RKO (cell line): ENCODE measurements at regions not wholly inside any gene's neighbourhood (a gene's known extent, or its start where the extent isn't known, plus 50 kb on each side); places are given as distances from the start of the nearest gene placed in this dataset.
A peak's percentile ranks its signal among the peaks of the same experiment; 100 is the strongest.
"Not testable (repeated sequence)": the region's sequence is repeated elsewhere in the genome, so short reads cannot be mapped to it uniquely, and the experiment has no call there.

Source experiments
- DNase-seq: peaks from one replicate; pipeline ENCODE4 v3.0.0-alpha.2; 2016; ENCODE audit warnings: low spot score

DNA sequence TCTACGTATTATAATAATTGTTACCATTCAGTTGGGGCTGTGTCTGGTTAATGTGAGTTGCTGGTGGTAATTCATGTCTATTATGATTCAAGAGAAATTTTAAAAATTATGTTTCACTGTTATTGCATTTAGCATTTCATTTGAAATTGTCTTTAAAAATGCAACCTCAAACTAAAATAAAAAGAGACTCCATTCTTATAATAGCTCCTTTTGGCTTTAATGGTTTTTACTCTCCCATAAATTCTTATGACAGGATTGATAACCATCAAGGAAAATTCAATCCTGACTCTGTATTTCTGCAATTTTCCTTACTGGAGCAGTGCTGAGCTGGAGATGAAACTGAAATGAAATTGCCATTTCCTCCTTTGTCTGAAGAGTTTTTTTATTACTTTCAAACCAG lies 262.7 kb downstream of the REEP3 start:
- DNase-seq: no peak

DNA sequence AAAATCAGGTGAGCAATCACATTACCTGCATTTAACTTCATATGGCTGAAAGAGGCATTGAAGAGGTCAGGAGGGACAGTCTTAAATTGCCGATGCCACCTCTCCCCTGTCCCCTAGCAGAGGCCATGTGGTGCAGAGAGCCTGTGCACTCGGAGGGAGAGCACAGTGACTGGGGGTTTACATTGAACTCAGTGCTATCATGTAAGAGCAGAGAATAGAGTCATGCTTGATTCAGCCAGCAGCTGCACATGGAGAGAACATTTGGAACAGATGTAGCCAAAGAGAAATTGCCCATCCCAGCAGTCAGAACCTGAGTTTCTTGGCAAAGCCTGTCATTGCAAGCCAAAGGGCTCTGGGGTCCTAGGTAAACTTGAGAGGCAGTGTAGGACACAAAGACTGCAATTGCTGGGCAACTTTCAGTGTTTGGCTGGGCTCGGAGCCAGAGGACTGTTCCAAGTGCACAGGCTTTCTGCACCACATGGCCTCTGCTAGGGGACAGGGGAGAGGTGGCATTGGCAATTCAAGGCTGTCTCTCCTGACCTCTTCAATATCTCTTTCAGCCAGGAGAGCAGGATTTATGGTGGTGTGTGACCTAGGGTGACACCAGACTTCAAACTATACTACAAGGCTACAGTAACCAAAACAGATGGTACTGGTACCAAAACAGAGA lies 267.1 kb downstream of the REEP3 start:
- no peak for DNase-seq

DNA sequence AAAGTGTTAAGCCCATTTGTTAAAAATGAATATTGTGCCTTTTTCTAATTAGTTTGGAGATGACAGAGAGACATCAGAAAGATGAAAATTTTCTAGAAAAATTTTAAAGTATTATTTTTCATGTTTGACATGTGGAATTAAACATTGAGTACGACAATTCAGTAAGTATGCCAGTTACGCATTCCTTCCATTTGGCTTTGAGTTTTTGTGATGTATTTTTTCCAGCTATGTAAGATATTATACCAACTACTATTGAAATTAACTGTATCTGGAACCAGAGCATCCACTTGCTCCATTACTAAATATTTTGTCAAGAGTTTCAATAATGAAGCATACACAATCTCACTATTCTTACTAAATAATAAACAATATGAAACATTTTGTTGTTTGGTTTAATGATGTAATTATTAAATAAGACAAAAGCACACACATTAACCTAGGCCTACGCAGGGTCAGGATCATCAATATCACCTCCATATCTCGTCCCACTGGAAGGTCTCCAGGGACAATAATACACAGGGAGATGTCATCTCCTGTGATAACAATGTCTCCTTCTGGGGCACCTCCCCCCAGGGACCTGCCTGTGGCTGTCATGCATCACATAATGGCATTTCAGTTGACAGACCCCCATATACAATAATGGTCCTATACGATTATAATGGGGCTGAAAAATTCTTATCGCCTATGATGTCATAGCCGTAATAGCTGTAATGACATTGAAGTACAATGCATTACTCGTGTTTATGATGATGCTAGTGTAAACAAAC lies 274.1 kb downstream of the REEP3 start:
- DNase-seq: no peak

DNA sequence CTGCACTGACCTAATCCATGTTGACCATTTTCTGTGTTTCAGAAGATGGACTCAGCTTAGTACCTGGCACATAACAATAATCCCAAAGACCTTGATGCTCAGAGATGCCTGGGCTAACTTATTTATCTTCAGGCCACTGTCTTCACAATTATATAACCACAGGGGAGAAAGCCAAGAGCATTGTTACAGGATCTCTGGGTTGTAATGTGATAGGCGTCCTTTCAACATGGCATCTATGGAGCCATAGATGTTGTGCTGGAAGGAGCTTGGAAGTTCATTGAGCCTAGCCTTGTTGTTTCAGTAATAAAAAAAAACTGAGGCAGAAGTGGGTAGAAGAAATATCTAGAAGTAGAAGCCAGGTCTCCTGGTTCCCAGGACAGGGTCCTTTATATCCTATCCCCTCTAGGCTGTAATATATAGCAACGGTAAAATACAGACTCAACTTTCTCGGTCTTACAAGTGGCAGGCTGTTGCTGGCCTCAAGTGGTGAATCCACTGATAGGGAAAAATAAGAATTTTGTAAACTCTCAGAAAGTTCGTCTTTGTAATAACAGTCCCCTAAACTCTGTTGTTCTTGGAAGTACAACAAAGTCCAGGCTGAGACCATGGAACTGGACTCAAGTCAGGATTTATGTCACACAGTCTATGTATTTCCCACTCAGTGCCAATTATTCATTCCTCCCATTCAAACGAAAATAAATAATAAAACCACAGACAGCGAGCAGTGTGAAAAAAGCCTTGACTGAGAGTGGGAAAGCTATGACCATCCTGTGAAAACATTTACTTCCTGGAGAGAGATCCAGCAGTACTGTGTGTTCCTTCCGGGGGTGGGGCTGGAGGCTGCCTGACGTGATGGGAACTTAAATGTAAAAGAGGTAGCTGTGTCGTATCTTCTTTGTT lies 277.6 kb downstream of the REEP3 start:
- no peak for DNase-seq

DNA sequence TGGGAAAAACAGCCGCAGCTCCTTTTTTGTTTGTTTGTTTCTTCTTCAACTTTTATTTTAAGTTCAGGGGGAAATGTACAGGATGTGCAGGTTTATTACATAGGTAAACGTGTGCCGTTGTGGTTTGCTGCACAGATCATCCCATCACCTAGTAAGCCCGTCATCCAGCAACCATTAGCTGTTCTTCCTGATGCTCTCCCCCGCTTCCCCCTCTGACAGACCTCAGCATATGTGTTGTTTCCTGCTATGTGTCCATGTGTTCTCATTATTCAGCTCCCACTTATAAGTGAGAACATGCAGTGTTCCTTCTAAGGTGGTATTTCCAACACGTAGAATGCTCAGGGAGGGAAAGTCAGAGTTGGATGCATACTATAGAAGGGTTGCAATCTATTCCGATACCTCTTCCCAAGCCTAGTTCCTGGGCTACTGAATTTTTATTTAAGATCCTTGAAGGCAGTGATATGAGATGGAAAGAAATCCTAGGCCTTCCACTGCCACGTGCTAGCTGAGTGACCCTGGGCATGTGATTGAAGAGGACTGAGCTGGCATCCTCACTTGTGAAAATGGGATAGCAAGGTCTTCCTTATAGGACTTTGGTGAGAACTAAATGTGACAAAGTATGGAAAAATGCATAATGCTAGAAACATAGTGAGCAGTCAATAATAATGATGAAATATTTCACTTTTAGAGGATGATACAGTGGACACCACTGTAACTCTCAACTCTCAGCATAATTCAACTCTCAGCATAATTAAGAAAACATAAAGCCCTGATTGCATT lies 278.5 kb downstream of the REEP3 start:
- no peak for DNase-seq

DNA sequence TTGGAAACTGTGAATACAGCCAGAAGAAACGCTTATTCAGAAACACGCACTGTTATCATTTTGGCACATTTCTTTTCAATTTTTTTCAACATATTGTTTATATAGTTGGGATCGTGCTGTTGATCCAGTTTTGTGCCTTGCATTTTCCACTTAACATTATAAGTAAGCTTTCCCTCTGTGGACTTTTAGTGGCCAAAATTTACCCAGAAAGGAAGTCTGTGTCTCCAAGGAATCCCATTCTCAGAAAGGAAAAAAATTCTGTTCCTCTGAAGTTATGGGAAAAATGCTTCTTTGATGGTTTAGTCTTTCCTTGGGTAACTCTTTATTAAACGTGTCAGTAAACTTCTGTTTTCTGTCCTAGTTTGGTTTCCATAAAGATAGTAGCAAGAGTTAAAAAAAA lies 280.0 kb downstream of the REEP3 start:
- no peak for DNase-seq

DNA sequence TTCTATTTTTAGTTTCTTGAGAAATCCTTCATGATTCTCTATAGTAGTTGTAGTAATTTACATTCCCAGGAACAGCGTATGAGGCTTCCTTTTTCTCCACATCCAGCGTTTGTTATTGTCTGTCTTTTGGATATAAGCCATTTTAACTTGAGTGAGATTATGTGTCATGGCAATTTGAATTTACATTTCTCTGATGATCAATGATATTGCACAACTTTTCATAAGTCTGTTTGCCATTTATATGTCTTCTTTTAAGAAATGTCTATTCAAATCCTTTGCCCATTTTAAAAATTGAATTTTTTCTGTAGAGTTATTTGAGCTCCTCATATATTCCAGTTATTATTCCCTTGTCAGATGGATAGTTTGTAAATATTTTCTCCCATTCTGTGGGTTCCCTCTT lies 285.1 kb downstream of the REEP3 start:
- DNase-seq: no peak

DNA sequence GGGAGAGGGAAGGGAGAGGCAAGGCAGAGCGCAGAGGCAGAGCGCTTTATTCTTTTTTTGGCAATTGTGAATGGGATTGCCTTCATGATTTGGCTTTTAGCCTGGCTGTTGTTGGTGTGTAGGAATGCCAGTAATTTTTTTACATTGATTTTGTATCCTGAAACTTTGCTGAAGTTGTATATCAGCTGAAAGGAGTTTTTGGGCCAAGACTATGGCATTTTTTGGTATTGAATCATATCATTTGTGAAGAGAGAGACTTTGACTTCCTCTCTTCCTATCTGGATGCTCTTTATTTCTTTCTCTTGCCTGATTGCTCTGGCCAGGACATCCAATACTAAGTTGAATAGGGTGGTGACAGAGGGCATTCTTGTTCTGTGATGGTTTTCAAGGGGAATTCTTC lies 291.3 kb downstream of the REEP3 start:
- no peak for DNase-seq

DNA sequence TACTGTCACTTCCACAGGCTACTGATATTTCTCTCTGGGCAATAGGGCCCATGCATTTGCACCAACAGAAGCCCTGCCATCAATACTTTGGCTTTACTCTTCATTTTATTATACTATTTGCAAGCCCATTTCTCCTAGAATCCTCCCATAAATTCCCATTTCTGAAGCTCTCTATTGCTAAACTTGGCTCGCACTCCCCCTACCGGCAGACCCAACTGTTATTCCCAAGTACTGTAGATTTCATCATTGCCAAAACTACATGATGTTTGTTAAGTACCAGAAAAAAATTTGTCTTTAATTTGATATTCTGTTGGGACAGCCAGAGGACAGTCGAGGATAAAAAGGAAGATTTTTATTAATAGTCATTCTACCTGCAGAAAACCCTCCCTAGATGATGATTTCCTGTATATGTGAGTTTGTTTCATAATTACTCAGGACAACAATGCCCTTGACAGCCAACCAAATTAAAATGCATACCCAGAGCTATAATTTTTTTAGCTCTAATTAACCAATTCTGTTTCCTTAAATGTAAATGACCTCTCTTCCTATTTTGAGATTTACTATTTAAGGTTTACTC lies 298.6 kb downstream of the REEP3 start:
- DNase-seq: peak; percentile 72

DNA sequence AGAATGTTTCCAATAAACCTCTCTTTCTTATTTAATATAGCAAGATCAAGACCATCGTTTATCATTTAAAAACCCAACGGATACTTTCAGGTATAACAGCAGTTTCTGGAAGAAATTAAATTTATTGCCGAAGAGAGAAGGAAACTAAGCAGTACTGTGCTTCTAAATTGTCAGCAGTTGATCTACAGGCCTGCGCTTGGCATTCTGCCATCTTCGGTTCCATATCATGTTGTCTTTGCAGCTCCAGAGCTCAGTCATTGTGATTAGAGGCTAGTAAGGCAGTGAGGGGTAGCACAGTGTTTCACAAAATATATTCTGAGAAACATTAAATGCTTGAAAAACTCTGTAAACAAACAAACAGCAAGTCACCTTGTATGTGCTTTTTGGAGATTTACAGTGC lies 301.3 kb downstream of the REEP3 start:
- DNase-seq: no peak

DNA sequence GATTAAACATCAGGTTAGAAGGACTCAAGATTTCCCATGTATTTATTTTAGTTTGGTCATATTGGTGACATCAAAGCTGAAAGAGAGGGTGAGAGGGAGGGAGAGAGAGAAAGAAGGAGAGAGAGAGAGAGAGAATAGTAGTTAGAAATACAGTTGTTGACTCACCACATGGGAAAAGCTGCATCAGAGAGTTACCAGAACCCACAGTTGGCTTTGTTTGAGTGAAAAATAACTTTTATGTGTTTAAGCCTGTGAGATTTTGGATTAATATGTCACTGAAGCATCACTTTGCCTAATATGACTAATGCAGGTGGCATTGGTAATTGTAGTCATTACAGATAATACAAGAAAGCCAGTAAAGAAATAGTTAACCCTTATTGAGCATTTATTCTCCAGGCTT lies 303.9 kb downstream of the REEP3 start:
- DNase-seq: no peak

DNA sequence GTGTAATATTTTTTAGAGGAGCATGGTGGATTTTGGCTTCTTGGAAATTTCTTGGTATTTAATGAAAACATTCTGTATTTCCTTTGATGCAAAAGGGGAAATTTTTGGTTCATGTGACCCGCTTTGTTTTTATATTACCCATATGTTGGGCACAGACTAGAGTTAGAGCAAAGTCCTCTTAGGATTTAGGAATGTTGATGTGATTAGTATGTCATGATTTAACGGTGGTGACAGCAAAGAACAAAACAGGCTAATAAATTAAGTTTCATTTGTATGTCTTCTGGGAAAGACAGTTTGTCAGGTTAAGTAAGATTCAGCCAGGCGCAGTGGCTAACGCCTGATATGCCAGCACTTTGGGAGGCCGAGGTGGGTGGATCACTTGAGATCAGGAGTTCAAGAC lies 304.6 kb downstream of the REEP3 start:
- no peak for DNase-seq

DNA sequence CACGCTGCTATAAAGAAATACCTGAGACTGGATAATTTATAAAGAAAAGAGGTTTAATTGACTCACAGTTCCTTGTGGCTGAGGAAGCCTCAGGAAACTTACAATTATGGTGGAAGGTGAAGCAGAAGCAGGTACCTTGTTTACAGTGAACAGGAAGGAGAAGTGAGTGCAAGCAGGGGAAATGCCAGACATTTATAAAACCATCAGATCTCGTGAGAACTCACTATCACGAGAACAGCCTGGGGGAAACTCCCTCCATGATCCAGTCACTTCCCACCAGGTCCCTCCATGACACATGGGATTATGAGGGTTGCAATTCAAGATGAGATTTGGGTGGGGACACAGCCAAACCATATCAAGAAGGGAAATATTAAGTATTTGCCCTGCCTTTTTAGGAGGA lies 305.8 kb downstream of the REEP3 start:
- DNase-seq: not testable (repeated sequence)

DNA sequence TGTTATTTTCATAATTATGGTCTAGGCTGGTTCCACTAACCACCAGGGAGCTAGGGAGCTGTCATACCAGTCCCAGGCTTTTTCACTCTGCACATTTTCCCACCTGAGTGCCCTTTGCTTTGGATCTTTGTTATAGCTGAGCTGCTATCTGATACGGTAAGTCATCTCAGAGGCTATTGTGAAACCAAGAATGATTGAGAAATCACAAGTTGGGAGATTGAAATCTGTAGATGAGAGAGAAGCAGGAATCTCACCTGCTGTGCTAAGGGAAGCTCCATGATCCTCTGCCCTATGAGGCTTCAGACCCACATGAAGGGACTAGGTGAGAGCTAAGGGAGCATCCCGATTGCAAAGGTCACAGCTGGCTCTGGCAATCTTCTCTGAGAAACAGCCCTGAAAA lies 307.8 kb downstream of the REEP3 start:
- DNase-seq: no peak

DNA sequence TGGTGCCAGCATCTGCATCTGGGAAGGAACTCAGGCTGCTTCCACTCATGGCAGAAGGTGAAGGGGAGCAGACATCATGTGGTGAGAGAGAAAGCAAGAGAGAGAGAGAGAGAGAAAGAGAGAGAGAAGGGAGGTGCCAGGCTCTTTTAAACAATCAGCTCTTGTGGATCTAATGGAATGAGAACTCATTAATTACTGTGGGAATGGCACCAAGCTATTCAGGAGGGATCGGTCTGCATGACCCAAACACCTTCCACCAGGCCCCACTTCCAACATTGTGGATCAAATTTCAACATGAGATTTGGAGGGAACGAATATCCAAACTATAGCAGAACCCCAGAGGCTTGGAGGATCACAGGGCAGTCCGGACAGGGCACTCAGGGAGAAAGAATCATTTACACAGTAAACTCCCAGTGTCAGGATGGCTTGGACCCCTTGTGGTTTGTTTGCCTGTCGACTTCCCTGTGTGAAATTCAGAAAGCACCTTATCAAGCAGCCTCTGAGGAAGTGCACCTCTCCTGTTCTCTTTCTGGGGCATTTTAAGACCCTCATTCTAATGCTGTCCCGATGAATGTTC lies 308.5 kb downstream of the REEP3 start:
- DNase-seq: no peak

DNA sequence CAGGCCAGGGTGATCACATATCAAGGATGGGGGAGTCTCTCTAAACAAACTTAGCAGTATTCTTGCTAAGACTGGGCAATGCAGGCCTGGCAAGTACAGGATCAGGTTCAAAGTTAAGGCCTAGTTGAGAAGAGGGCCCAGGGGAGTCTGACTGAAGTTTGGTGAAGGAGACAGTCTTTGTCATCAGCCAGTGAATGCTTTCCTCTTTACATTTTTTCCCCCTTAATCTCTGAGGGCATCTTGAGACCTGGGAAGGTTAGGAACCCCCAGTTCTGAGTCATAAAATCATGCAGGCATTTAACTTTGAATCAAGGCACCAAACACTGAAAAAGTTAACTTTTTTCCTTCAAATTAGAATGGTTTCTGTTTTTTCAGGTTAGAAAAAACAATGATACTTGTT lies 311.5 kb downstream of the REEP3 start:
- DNase-seq: no peak

DNA sequence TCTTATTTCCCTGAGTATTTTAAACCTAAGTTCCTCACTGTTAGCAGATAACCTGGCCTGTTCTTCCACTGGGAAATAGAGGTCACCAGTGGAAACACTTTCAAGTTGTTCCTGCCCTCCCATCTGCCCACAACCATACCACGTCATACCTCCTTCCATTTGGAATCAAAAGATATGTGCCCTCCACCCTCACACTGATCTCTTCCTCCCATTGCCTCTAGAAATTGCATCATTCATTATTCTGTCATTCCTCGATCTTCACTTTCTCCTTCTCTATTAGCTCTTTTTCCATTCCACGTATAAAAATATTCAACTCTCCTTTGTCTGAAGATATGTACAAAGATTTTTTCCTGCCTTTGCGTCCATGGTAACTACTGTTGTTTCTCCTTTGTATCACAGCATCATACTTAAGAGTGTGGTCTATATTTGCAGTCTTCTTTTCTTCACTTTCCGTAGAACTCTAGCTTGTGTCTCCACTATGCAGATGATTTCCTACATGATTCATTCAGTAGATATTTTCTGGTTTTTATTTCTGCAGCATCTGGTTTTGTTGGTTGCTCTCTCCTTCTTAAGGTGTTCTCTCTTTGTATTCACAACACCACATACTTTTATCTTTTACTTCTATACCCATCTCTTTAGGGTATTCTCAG lies 312.3 kb downstream of the REEP3 start:
- DNase-seq: no peak

DNA sequence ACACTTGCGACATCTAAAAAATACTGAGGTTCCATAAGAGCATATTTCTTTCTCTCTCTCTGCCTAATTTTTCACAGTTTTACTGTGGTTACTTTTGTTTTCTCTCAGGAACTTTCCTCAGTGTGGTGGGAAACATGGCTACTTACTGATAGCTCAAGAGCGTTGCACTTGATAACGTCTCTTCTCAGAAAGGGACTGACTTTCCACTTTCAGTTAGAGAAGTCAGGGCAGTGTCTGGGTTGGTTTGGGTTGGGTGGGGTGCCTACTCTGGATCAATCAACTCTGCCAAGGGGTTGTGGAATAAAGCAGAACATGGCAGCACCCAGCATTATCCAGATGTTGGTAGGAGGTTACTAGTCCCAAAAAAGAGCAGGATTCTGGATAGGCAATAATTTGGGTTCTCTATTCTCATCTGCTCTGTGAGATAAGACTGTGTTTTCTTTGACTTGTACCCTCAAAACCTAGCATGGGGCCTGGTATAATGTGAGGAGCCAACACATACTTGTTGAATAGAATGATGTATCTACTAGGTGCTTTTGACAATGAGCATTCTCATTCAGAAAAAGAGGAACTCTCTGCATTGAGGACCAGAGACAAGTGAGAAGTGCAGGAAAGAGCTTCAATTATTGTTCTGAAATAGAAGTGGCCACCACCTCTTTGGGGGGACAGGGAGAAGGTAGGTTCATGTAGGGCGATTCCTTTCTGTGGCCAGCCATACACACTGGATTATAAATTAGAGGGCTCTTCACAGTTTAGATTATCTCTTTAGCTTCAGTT lies 315.7 kb downstream of the REEP3 start:
- DNase-seq: no peak

DNA sequence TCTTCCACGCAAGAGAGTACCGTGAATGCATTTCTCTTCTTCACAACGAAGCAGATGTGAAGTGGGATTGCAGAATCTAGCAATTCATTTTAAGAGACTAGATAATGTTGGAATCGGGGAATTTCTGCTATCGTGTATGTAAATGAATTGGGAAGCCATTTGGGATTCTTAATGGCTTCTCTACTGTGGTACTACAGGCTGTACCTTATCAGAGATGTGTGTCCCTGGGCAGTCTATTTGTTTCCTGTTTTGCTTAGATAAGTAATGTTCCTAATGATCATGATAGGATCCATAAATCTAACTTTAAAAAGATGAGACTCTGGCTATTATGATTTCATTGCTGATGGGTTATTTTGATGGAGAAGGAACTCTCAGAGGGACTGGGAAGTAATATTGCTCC lies 320.6 kb downstream of the REEP3 start:
- DNase-seq: no peak

DNA sequence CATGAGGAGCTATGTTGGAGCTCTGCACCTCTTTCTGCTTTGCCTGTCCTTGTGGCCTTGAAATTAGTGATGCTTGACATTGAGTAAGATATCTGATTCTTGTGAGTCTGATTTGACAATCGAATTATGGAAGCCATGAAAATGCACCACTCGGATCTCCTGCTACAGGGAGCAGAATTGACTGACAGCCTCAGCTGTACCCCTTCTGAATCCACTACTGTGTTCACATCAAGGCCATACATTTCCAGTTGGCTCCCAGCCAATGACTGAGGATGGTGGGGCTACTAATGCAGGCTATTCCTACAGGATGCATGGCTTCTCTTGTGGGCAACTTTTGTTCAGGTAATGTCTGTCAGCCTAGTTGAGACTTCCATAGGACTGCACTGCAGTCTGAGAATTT lies 321.9 kb downstream of the REEP3 start:
- DNase-seq: no peak
